ENCODE measurements at regions not wholly inside any gene's neighbourhood (a gene's known extent, or its start where the extent isn't known, plus 50 kb on each side); places are given as distances from the start of the nearest gene placed in this dataset.

GRCh38 chr6:140061110-140062042 lies 686.9 kb upstream of the CITED2 start:
- DNase-seq = no peak

- DNase-seq = no peak
Observed at GRCh38 chr6:140059947-140060346, 685.5 kb upstream of the CITED2 start.

GRCh38 chr6:140058863-140059262 lies 684.4 kb upstream of the CITED2 start:
- DNase-seq = no peak

- no peak for DNase-seq
Observed at GRCh38 chr6:140052736-140053729, 678.6 kb upstream of the CITED2 start.

- DNase-seq = no peak
Observed at GRCh38 chr6:140051521-140052512, 677.4 kb upstream of the CITED2 start.

- DNase-seq = no peak
Observed at GRCh38 chr6:140050101-140050995, 675.9 kb upstream of the CITED2 start.

GRCh38 chr6:140049251-140049650 lies 674.8 kb upstream of the CITED2 start:
- no peak for DNase-seq

- DNase-seq = no peak
Observed at GRCh38 chr6:140048202-140048790, 673.8 kb upstream of the CITED2 start.

- no peak for DNase-seq
Observed at GRCh38 chr6:140047321-140047720, 672.9 kb upstream of the CITED2 start.

GRCh38 chr6:140046016-140046632 lies 671.7 kb upstream of the CITED2 start:
- no peak for DNase-seq

- no peak for DNase-seq
Observed at GRCh38 chr6:140045116-140045515, 670.7 kb upstream of the CITED2 start.

- no peak for DNase-seq
Observed at GRCh38 chr6:140044626-140045025, 670.2 kb upstream of the CITED2 start.

- no peak for DNase-seq
Observed at GRCh38 chr6:140043762-140044378, 669.4 kb upstream of the CITED2 start.

- DNase-seq = no peak
Observed at GRCh38 chr6:140043357-140043756, 668.9 kb upstream of the CITED2 start.

- no peak for DNase-seq
Observed at GRCh38 chr6:140041571-140042332, 667.3 kb upstream of the CITED2 start.

GRCh38 chr6:140041056-140041455 lies 666.6 kb upstream of the CITED2 start:
- no peak for DNase-seq

GRCh38 chr6:140040396-140040795 lies 665.9 kb upstream of the CITED2 start:
- DNase-seq = no peak

- no peak for DNase-seq
Observed at GRCh38 chr6:140039364-140039763, 664.9 kb upstream of the CITED2 start.

GRCh38 chr6:140036196-140036595 lies 661.7 kb upstream of the CITED2 start:
- no peak for DNase-seq
